Natural killer cell (primary cell): ENCODE measurements at regions not wholly inside any gene's neighbourhood (a gene's known extent, or its start where the extent isn't known, plus 50 kb on each side); places are given as distances from the start of the nearest gene placed in this dataset.
"Not testable (repeated sequence)": the region's sequence is repeated elsewhere in the genome, so short reads cannot be mapped to it uniquely, and the experiment has no call there.

ENCODE experiments used
- ATAC-seq, 3 donors: fragments of 150-1000 bp in 2 of 3; fragments of 200-7000 bp in 1 of 3; cut with Tn5 transposase; 1 replicate in 1 of 3; 2 replicates in 2 of 3; pipeline ENCODE4 v1.10.0; 2021; ENCODE audit warnings: mild to moderate bottlenecking in 2 of 3, moderate library complexity in 2 of 3
- DNase-seq, 2 donors: peaks; one replicate each; pipeline versions ENCODE4 v3.0.0 to v3.0.0-alpha.2; 2013 to 2021; ENCODE audit warnings: mixed read lengths in 1 of 2
- H3K27ac ChIP-seq: one replicate; pipeline ENCODE4 v1.5.1; 2013; ENCODE audit warnings: mild to moderate bottlenecking, low read length
- H3K27me3 ChIP-seq: one replicate; pipeline ENCODE4 v1.6.1; 2013; ENCODE audit warnings: low read length; ENCODE audit not compliant: control insufficient read depth, insufficient read depth
- H3K36me3 ChIP-seq: one replicate; pipeline ENCODE4 v1.6.1; 2013; ENCODE audit warnings: low read length; ENCODE audit not compliant: control insufficient read depth, insufficient read depth
- H3K4me1 ChIP-seq: one replicate; pipeline ENCODE4 v1.6.1; 2013; ENCODE audit warnings: low read length; ENCODE audit not compliant: control insufficient read depth, insufficient read depth
- H3K4me3 ChIP-seq: one replicate; pipeline ENCODE4 v1.5.1; 2013; ENCODE audit warnings: low read length
- H3K9me3 ChIP-seq: one replicate; pipeline ENCODE4 v1.6.1; 2013; ENCODE audit warnings: low read length; ENCODE audit not compliant: control insufficient read depth, insufficient read depth
- H3K27ac Mint-ChIP-seq, 2 donors: one replicate each; pipeline ENCODE4 v1.8.0; 2022; ENCODE audit warnings: mild to moderate bottlenecking in 2 of 2, mixed read lengths in 2 of 2, moderate library complexity in 1 of 2
- H3K27me3 Mint-ChIP-seq, 2 donors: one replicate each; pipeline ENCODE4 v1.8.0; 2022; ENCODE audit warnings: low read depth in 2 of 2, mixed read lengths in 2 of 2
- H3K36me3 Mint-ChIP-seq: one replicate; pipeline ENCODE4 v1.8.0; 2022; ENCODE audit warnings: mixed read lengths
- H3K4me1 Mint-ChIP-seq, 2 donors: one replicate each; pipeline ENCODE4 v1.8.0; 2022; ENCODE audit warnings: mixed read lengths in 2 of 2
- H3K4me3 Mint-ChIP-seq: one replicate; pipeline ENCODE4 v1.8.0; 2022; ENCODE audit warnings: mild to moderate bottlenecking, moderate library complexity, mixed read lengths
- H3K9me3 Mint-ChIP-seq, 2 donors: one replicate each; pipeline ENCODE4 v1.8.0; 2022; ENCODE audit warnings: mixed read lengths in 2 of 2
- CTCF ChIP-seq: fragments of 200-600 bp; IDR thresholded peaks from one replicate; pipeline ENCODE4 v1.8.0; 2022; ENCODE audit warnings: antibody characterized with exemption
- WGBS: methylation state at CpG from one replicate; pipeline ENCODE4 v1.1.7; 2013; ENCODE audit warnings: missing lambda C conversion rate; ENCODE audit not compliant: insufficient coverage; 5-methylcytosine and 5-hydroxymethylcytosine counted together
- intact Hi-C: fragments of 100-400 bp; cut with micrococcal nuclease; formaldehyde crosslinking; loops from one replicate; pipeline ENCODE4 v1.14.2; 2022

DNA sequence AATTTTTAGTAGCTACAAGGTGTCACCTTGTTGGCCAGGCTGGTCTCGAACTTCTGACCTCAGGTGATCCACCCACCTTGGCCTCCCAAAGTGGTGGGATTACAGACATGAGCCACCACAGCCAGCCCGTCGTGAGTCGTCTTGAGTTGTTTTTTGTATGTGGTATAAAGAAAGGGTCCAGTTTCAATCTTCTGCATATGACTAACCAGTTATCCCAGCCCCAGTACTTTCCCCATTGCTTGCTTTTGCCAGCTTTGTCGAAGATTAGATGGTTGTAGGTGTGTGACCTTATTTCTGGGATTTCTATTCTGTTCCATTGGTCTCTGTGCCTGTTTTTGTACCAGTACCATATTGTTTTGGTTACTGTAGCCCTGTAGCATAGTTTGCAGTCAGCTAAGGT lies 105.9 kb downstream of the OR13H1 start:
- no peaks in the 10 kb centered on the region for H3K9me3 Mint-ChIP-seq
- no peaks in the 10 kb centered on the region for H3K4me1 Mint-ChIP-seq
- Histone ChIP-seq H3K27ac (no peak overlapping the region), H3K27me3 (no peaks in the 10 kb centered on the region), H3K4me1 (no peaks in the 10 kb centered on the region), H3K36me3 (no peaks in the 10 kb centered on the region), H3K4me3 (no peak overlapping the region), H3K9me3 (no peaks in the 10 kb centered on the region)
- TF ChIP-seq CTCF: no peak
- no peak overlapping the region for H3K27ac Mint-ChIP-seq
- no peaks in the 10 kb centered on the region for H3K36me3 Mint-ChIP-seq
- peaks cover 8 to 47% of the 10 kb centered on the region in 2 donors for H3K27me3 Mint-ChIP-seq
- H3K4me3 Mint-ChIP-seq: no peak overlapping the region
- DNase-seq: no peak
- intact Hi-C loops: no loop called here
- no peak for ATAC-seq
- 100% methylated on average over 1 of the region's 5 CpGs for WGBS

DNA sequence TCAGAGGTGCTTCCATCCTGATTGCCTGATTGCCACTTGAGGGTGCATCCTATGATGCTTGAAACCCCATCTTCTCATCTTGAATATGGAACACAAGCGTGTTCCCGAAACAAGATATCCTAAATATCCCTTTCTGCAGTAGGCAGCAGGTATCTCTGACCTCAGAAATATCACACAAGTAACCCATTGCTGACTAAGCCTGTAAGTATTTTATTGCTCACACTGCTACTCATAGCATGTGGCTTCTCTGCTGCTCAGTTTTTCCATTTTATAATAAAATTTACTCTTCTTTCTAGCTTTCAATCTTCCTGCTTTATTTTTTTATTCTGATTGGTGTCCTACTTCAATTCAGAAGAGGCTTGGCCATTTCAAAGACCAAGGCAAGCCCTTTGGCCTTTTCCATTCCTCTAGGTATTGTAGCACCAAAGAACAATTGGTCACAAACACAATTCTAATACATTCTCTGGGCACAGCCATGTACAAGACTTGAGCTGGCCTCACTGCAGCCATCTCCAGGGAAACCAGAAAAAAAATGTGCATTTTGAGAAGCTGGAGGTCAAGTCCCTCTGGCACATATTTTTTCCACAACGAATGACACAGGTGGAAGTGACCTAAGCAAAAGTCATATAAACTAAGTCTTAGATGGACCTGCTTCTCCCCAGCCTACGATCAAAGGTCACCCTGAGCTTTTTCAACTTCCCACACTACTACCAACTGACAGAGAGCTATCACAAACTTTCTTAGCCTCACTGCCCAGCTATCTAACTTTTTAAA lies 107.0 kb downstream of the OR13H1 start:
- WGBS: 76% methylated on average over 4 of the region's 4 CpGs
- no peak for TF ChIP-seq CTCF
- Mint-ChIP-seq H3K36me3 (no peaks in the 10 kb centered on the region), H3K4me1 (no peaks in the 10 kb centered on the region), H3K27ac (no peak overlapping the region), H3K9me3 (no peaks in the 10 kb centered on the region), H3K27me3 (peaks cover 8 to 53% of the 10 kb centered on the region in 2 donors), H3K4me3 (no peak overlapping the region)
- H3K9me3 ChIP-seq: no peaks in the 10 kb centered on the region
- H3K27me3 ChIP-seq: no peaks in the 10 kb centered on the region
- H3K27ac ChIP-seq: no peak overlapping the region
- intact Hi-C loops: no loop called here
- H3K4me1 ChIP-seq: no peaks in the 10 kb centered on the region
- ATAC-seq: no peak
- H3K4me3 ChIP-seq: no peak overlapping the region
- no peak for DNase-seq
- H3K36me3 ChIP-seq: no peaks in the 10 kb centered on the region

- H3K36me3 Mint-ChIP-seq, H3K9me3 Mint-ChIP-seq, H3K36me3 ChIP-seq, intact Hi-C loops, H3K27ac Mint-ChIP-seq, ATAC-seq, H3K4me3 ChIP-seq, H3K4me1 ChIP-seq, H3K4me1 Mint-ChIP-seq, H3K27ac ChIP-seq, H3K4me3 Mint-ChIP-seq, H3K9me3 ChIP-seq, H3K27me3 ChIP-seq, DNase-seq: not testable (repeated sequence)
- 100% methylated on average over 4 of the region's 9 CpGs for WGBS
- peaks cover under 1 to 18% of the 10 kb centered on the region in 2 donors for H3K27me3 Mint-ChIP-seq
These were observed 119.9 kb downstream of the OR13H1 start for GRCh38 chrX:131663726-131664125.

- ATAC-seq: no peak
- WGBS: 100% methylated on average over 1 of the region's 2 CpGs
- Mint-ChIP-seq H3K27ac (no peak overlapping the region), H3K27me3 (no peaks in the 10 kb centered on the region), H3K9me3 (no peaks in the 10 kb centered on the region), H3K36me3 (no peaks in the 10 kb centered on the region), H3K4me1 (no peaks in the 10 kb centered on the region), H3K4me3 (no peak overlapping the region)
- no peak for DNase-seq
- intact Hi-C loops: no loop called here
- H3K36me3 ChIP-seq: no peaks in the 10 kb centered on the region
- no peaks in the 10 kb centered on the region for H3K4me1 ChIP-seq
- no peaks in the 10 kb centered on the region for H3K9me3 ChIP-seq
- no peaks in the 10 kb centered on the region for H3K27me3 ChIP-seq
- no peak overlapping the region for H3K4me3 ChIP-seq
- no peak for TF ChIP-seq CTCF
- no peak overlapping the region for H3K27ac ChIP-seq
These were observed 127.9 kb downstream of the OR13H1 start for GRCh38 chrX:131671735-131672134.
